ENCODE measurements at regions not wholly inside any gene's neighbourhood (a gene's known extent, or its start where the extent isn't known, plus 50 kb on each side); places are given as distances from the start of the nearest gene placed in this dataset.

DNA sequence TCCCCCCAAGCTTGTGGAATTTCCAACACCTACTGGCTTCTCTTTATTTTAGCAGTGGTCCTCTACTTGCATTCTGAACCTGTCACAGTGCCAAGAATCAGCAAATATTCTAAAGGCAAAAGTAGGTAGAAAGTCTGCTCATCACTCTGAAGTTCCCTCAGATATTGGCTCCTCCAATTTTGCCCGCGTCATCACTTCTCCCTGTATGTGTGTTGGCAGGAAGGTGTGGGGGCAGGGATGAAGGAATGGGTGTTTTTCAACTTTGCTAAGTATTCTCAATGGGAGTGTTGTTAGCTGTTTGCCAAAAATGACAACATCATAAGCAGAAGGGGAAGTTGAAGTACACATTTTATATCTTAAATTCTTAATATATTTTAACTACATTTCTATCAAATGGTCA is 226.2 kb downstream of the POLR1F start:
- Histone ChIP-seq H3K9me3 (ENCODE audit: insufficient read depth, low read depth, low read length) (no peaks in the 10 kb centered on the region), H3K4me1 (ENCODE audit: insufficient read depth, low read length) (no peaks in the 10 kb centered on the region), H3K27ac (ENCODE audit: low read depth, low read length) (no peak overlapping the region), H3K4me3 (ENCODE audit: insufficient read depth, low read depth, low read length) (no peak overlapping the region), H4K20me1 (ENCODE audit: insufficient read depth, low read length) (no peaks in the 10 kb centered on the region), H2AFZ (ENCODE audit: low read depth, low read length) (no peak overlapping the region), H3K36me3 (ENCODE audit: insufficient read depth, low read length) (no peaks in the 10 kb centered on the region), H3K27me3 (ENCODE audit: insufficient read depth, low read length) (no peaks in the 10 kb centered on the region), H3K4me2 (ENCODE audit: low read length) (no peak overlapping the region), H3K79me2 (ENCODE audit: insufficient read depth, low read length) (no peaks in the 10 kb centered on the region), H3K9ac (ENCODE audit: low read length) (no peak overlapping the region)
- H3K9me3 Mint-ChIP-seq (ENCODE audit: unreplicated experiment): peaks cover 1% of the 10 kb centered on the region
- H3K27ac Mint-ChIP-seq (ENCODE audit: unreplicated experiment): no peak overlapping the region
- DNase-seq (ENCODE audit: low read depth) (no peak), FAIRE-seq (no peak)
- H3K4me3 Mint-ChIP-seq (ENCODE audit: unreplicated experiment): no peak overlapping the region
- H3K27me3 Mint-ChIP-seq (ENCODE audit: low read depth, unreplicated experiment): no peaks in the 10 kb centered on the region
- H3K36me3 Mint-ChIP-seq (ENCODE audit: low read depth, unreplicated experiment): no peaks in the 10 kb centered on the region
- H3K4me1 Mint-ChIP-seq (ENCODE audit: low read depth, unreplicated experiment): no peaks in the 10 kb centered on the region
- TF ChIP-seq, protein P1, sequence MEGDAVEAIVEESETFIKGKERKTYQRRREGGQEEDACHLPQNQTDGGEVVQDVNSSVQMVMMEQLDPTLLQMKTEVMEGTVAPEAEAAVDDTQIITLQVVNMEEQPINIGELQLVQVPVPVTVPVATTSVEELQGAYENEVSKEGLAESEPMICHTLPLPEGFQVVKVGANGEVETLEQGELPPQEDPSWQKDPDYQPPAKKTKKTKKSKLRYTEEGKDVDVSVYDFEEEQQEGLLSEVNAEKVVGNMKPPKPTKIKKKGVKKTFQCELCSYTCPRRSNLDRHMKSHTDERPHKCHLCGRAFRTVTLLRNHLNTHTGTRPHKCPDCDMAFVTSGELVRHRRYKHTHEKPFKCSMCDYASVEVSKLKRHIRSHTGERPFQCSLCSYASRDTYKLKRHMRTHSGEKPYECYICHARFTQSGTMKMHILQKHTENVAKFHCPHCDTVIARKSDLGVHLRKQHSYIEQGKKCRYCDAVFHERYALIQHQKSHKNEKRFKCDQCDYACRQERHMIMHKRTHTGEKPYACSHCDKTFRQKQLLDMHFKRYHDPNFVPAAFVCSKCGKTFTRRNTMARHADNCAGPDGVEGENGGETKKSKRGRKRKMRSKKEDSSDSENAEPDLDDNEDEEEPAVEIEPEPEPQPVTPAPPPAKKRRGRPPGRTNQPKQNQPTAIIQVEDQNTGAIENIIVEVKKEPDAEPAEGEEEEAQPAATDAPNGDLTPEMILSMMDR (IDR thresholded peaks at IDR 0.05; ENCODE audit: insufficient read depth, low read depth, low read length): no peak
- no peak for TF ChIP-seq EZH2 (IDR thresholded peaks at IDR 0.05; ENCODE audit: insufficient read depth, low read length)

DNA sequence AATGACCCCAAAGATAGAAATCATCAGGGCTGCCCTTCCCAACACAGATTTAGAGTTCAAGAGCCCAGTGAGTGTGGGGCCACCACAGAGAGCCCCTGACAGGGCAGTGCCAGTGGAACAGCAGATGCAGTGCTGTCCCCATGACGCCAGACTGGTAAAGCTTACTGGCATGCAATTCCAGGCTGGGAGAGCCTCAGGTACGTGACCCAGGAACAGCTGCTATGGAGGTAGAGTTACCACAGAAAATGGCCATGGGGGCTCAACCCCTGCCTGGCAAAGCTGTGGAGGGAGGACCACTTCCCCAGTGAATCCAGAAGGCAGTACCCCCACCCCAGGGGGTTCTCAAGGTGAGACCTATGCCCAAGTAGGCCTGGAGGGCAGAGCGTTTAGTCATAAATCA is 228.5 kb downstream of the POLR1F start:
- H3K79me2 ChIP-seq (ENCODE audit: insufficient read depth, low read length): no peaks in the 10 kb centered on the region
- no peak for TF ChIP-seq EZH2 (IDR thresholded peaks at IDR 0.05; ENCODE audit: insufficient read depth, low read length)
- TF ChIP-seq, protein P1 (IDR thresholded peaks at IDR 0.05; ENCODE audit: insufficient read depth, low read depth, low read length): no peak
- H3K36me3 ChIP-seq (ENCODE audit: insufficient read depth, low read length): no peaks in the 10 kb centered on the region
- no peak overlapping the region for H3K9ac ChIP-seq (ENCODE audit: low read length)
- Mint-ChIP-seq H3K4me1 (ENCODE audit: low read depth, unreplicated experiment) (no peaks in the 10 kb centered on the region), H3K36me3 (ENCODE audit: low read depth, unreplicated experiment) (no peaks in the 10 kb centered on the region), H3K27ac (ENCODE audit: unreplicated experiment) (no peak overlapping the region), H3K9me3 (ENCODE audit: unreplicated experiment) (peaks cover 1% of the 10 kb centered on the region), H3K4me3 (ENCODE audit: unreplicated experiment) (no peak overlapping the region), H3K27me3 (ENCODE audit: low read depth, unreplicated experiment) (no peaks in the 10 kb centered on the region)
- no peaks in the 10 kb centered on the region for H4K20me1 ChIP-seq (ENCODE audit: insufficient read depth, low read length)
- H3K4me1 ChIP-seq (ENCODE audit: insufficient read depth, low read length): no peaks in the 10 kb centered on the region
- H2AFZ ChIP-seq (ENCODE audit: low read depth, low read length): no peak overlapping the region
- H3K4me2 ChIP-seq (ENCODE audit: low read length): no peak overlapping the region
- no peaks in the 10 kb centered on the region for H3K27me3 ChIP-seq (ENCODE audit: insufficient read depth, low read length)
- FAIRE-seq: no peak
- no peak overlapping the region for H3K4me3 ChIP-seq (ENCODE audit: insufficient read depth, low read depth, low read length)
- no peak for DNase-seq (ENCODE audit: low read depth)
- H3K27ac ChIP-seq (ENCODE audit: low read depth, low read length): no peak overlapping the region
- no peaks in the 10 kb centered on the region for H3K9me3 ChIP-seq (ENCODE audit: insufficient read depth, low read depth, low read length)

DNA sequence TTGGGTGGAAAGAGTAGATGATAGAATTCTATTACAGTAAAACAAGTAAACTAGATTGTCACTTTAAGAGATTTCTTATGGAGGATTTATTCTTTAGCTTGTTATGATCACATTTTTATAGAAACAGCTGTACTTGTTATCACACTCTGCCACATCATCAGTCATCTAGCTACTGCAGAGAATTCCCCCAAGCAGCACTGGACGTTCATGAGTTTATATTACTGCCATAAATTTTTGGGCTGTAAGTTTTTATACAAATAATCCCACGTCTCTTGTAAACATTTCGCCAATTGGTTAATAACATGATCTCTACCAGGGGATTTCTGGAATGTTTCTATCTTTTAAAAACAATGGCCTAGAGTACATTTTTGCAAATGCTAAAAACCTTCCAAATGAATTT is 238.8 kb downstream of the POLR1F start:
- DNase-seq (ENCODE audit: low read depth) (no peak), FAIRE-seq (no peak)
- Histone ChIP-seq H3K4me3 (ENCODE audit: insufficient read depth, low read depth, low read length) (no peak overlapping the region), H3K36me3 (ENCODE audit: insufficient read depth, low read length) (no peaks in the 10 kb centered on the region), H3K79me2 (ENCODE audit: insufficient read depth, low read length) (no peaks in the 10 kb centered on the region), H3K27me3 (ENCODE audit: insufficient read depth, low read length) (no peaks in the 10 kb centered on the region), H3K27ac (ENCODE audit: low read depth, low read length) (no peak overlapping the region), H2AFZ (ENCODE audit: low read depth, low read length) (no peak overlapping the region), H3K4me2 (ENCODE audit: low read length) (no peak overlapping the region), H3K9ac (ENCODE audit: low read length) (no peak overlapping the region), H3K4me1 (ENCODE audit: insufficient read depth, low read length) (no peaks in the 10 kb centered on the region), H3K9me3 (ENCODE audit: insufficient read depth, low read depth, low read length) (no peaks in the 10 kb centered on the region), H4K20me1 (ENCODE audit: insufficient read depth, low read length) (no peaks in the 10 kb centered on the region)
- Mint-ChIP-seq H3K27me3 (ENCODE audit: low read depth, unreplicated experiment) (no peaks in the 10 kb centered on the region), H3K36me3 (ENCODE audit: low read depth, unreplicated experiment) (no peaks in the 10 kb centered on the region), H3K27ac (ENCODE audit: unreplicated experiment) (no peak overlapping the region), H3K9me3 (ENCODE audit: unreplicated experiment) (no peaks in the 10 kb centered on the region), H3K4me3 (ENCODE audit: unreplicated experiment) (no peak overlapping the region), H3K4me1 (ENCODE audit: low read depth, unreplicated experiment) (no peaks in the 10 kb centered on the region)
- TF ChIP-seq, protein P1 (IDR thresholded peaks at IDR 0.05; ENCODE audit: insufficient read depth, low read depth, low read length): no peak
- no peak for TF ChIP-seq EZH2 (IDR thresholded peaks at IDR 0.05; ENCODE audit: insufficient read depth, low read length)
